GM18870 (cell line): ENCODE measurements at regions not wholly inside any gene's neighbourhood (a gene's known extent, or its start where the extent isn't known, plus 50 kb on each side); places are given as distances from the start of the nearest gene placed in this dataset.
A peak's percentile ranks its signal among the peaks of the same experiment; 100 is the strongest.
"Not testable (repeated sequence)": the region's sequence is repeated elsewhere in the genome, so short reads cannot be mapped to it uniquely, and the experiment has no call there.

Experiments used
- ATAC-seq: cut with Tn5 transposase; IDR thresholded peaks from one replicate; pipeline ENCODE4 v1.9.1; 2021; ENCODE audit warnings: moderate library complexity; ENCODE audit not compliant: unreplicated experiment

DNA sequence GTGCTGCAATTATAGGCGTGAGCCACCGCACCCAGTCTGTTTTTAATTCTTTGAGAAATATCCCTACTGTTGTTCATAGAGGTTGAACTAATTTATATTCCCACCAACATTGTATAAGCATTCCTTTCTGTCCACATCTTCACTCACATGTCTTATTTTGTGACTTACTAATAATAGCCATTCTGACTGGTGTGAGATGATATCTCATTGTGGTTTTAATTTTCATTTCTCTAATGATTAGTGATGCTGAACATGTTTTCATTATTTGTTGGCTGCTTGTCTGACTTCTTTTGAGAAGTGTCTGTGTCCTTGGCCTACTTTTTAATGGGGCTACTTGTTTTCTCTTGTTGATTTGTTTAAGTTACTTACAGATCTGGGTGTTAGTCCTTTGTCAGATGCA, 310.9 kb upstream of the MAOA start:
- ATAC-seq = no peak

DNA sequence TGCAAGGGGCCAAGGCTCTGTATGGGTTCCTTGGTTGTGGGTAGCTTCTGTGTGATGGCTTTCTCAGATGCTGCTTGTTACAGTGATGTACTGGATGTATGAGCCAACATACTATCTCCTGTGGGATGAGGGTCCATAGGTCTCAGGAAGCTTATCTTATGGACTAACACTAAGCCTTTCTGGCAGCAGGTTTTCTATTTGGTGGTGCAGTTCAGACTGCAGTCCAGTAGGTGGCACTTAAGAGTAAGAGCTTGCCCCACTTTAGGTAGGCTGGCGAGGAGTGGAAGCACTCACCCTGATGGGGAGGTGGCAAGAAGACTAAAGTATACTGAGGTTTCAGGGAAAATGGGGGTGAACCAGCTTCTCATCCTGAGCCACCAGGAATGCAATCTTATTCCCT, 306.7 kb upstream of the MAOA start:
- peak; percentile 63 for ATAC-seq

DNA sequence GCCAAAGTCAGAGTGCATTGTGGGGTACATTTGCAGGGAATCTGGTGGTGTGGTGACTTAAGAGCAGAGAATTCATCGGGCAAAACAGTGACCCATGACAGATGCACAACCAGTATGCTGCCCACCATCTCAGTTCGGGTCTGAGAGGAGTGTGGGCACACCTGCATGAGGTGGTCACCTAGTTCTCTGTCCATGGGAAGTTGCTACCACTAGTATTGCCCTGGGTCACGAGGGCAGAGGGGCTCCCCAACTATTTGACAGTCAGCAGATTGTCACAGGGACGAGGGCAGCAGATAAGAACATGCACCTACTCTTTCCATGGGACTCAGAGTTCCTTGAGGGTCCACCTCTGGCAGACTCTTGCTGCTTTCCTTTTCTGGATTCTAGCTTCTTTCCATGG, 305.2 kb upstream of the MAOA start:
- no peak for ATAC-seq

DNA sequence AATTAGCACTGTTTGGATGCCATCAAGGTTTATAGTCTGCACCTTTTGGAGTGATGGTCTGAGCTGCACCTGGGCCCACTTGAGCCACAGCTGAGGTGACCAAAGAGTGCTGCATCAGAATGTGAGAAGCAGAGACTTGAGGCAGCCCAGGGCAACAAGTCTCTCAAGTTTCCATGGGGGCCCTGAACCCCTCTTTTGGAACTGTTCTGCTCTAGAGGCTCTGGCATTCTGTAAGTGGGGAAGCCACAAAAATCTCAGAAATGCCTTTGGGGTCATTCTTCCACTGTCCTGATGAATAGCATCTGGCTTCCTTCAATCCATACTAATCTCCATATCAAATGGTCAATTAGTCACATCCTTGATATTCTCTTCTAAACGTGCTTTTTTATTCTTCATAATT, 298.4 kb upstream of the MAOA start:
- no peak for ATAC-seq

DNA sequence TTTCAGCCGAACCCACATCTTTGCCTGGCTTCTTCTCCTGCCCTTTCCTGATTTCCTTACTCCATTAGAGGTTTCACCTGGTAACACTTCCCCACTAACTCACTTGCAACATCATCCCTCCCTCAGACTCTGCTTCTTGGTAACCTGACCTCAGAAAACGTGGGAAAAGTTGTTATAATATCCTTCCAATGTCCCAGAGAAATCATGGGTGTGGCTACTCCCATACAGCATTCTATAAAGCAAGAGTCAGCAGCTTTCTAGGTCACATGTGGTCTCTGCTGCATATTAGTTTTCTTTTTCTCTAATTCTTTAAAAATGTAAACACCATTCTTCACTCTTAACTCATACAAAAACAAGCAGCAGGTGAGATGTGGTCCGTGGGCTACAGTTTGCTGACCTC, 283.1 kb upstream of the MAOA start:
- ATAC-seq = no peak

DNA sequence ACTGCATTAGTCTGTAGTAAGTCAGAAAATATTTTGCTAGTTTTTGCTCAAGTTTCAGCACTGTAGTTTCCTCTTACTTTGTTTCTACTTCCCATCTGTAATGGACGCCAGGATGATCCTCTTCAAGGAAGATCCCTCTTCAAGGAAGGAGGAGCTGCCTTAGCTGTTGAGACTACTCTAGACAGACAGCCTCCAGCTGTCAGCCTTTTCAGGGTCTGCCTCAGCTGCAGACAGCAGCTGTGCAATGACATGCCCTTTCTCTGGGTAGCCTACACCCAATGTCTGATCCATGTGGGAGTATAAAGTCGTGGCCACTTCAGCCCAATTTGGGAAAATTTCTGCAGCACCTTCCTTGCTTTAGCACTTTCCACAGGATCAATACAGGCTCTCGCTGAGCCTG, 281.0 kb upstream of the MAOA start:
- no peak for ATAC-seq

DNA sequence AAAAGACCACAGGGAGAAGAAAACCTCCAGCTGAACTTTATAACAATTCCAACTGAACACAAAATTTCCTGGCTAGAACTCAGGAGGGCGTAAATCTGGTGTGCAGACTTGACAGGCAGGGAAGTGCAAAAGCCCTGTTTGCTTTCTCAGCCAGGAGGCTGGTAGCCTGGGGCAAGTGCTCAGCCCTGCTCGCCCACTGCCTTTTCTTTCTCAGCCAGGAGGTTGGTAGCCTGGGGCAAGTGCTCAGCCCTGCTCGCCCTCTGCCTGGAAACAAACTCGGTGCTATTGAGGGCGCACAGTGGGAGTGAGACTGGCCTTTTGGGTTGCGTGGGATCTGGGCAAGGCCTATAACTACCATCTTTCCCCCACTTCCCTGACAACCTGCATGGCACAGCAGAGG, 275.4 kb upstream of the MAOA start:
- no peak for ATAC-seq

DNA sequence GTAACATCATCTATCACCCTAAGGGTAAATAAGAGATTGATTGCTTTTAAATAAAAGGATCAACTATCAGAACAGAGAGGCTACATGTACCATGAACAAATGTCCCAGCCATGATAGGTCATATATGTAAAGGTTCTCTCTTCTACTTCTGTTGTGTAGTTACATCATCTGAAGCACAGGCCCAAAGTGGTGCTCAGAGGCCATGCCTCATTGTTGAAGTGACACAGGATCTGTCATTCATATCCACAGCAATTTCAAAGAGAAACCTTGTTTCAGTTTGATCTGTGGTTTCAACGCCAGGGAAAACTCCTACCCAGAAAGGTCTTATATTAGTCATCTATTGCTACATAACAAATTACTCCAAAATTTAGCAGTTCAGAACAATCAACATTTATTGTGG, 269.2 kb upstream of the MAOA start:
- no peak for ATAC-seq

DNA sequence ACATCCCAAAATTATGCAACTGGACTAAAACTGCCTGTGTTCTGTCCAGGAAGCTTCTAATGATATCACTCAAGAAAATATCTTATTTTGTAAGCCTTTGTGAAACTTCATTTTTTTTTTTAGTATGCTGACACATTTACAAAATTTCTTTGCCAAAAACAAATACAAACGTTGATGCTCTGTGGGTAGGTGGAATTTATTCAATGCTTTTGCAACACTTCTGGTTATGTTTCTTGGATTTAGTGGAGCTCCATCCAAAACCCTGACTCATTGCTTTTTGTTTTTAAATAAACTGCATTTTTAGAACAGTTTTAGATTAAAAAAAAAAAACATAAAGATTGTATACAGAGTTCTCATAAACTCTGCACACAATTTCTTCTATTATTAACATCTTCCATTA, 250.9 kb upstream of the MAOA start:
- no peak for ATAC-seq

DNA sequence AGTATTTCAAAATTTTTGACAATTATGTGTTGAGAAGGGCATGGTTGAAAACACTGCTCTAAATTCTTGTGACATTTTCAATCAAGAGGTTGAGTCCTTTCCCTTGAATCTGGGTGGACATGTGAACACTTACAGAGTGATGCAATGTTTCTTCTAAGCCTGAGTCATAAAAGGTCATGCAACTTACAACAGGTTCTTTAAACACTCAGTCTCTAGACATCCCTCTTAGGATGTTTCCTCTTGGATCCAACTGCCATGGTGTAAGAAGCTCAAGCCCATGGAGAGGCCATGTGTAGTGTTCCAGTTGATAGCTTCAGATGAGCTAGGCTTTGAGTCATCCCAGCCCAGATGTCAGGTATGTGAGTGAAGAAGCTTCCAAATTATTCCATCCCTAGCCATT, 232.2 kb upstream of the MAOA start:
- no peak for ATAC-seq

DNA sequence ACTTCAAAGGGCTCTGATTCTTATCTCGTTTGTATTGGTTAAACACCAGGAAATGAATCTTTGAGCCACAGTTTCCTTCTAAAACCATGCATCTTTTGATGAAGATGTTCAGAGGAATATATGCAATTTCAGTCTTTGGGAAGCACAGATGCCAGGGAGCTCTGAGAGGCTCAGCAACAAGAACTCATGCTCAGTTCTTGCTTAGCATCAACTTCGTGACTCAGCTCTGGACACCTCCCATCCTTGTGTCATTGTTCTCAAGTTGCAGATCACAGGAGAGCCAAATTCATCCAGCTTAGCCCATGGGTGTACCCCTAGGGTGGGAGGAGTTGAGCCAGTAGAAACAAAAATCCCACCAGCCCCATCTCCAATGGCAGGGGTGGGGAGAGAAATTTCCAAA, 219.6 kb upstream of the MAOA start:
- no peak for ATAC-seq

DNA sequence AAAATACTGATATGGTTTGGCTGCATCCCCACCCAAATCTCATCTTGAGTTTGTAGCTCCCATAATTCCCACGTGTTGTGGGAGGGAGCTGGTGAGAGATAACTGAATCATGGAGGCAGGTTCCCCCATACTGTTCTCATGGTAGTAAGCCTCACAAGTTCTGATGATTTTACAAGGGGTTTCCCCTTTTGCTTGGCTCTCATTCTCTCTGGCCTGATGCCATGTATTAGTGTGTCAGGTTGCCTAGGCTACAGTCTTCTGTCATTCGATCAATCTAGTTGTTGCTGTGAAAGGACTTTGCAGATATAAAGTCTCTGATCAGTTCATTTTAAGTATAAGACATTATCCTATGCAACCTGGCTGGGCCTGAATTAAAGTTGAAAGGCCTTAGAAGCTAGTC, 209.3 kb upstream of the MAOA start:
- no peak for ATAC-seq

DNA sequence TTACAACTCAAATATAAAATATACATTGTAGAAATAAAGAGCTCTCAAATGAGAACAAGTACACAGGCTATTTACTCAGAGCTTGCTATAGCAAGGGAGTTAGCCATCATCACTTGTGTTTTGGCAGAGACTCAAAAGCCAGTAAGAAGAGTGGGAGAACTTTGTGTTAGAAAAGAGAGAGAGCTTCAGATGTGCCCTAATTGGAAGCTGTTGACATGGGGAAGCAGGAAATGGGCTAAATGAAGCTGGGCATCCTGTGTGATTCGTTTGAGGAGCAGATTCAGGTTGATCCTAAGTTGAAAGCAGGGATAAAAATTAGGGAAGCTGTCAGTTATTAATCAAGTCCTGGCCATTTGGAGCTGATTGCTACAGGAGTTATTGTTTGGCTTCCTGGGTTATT, 207.4 kb upstream of the MAOA start:
- no peak for ATAC-seq

DNA sequence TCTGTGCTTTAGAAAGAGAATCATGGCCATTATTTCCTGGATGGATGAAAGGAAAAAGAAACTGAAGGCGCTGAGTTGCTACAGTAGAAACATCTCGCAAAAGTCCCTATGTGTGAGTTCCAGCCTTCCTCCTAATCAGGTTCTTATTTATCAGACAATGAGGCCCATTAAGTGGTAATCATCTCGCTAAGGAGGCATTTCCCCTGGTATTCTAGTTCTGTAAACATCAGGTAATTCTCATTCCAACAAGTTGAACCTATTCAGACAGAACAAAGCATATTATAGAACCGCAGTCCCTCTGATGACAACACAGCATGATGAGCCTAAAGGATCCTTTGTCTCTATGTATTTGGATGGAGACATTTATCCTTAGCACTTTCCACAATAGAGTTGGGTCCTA, 205.7 kb upstream of the MAOA start:
- ATAC-seq = no peak

DNA sequence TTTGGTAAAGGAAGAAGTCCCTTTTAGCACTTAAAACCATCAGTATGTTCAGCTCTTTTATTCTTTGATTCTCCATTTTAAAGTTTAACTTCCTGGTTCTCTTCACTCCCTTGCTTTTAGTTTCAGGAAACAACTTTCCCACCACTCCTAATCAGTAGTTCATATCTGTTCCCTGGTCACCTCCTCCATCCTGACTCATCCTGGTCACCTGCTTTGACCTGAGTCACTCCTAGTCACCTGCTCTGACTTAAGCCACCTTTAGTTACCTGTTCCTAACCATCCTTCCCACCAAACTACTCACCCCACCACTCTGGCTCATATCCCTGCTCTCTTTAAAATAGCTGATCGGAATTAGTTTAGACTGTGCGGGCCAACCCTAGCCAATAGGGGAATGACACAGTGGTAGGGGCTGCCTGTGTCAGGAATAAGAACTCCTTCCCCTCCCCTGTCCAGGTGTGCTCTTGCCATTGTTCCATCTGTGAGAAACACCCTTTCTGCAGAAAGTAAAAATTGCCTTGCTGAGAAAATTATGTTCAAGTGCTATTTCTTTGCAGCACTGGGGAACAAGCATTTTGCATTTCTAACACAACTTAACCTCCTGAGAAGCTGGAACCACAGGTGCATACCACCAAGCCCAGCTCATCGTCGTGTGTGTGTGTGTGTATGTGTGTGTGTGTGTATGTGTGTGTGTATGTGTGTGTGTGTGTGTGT, 204.0 kb upstream of the MAOA start:
- not testable (repeated sequence) for ATAC-seq

DNA sequence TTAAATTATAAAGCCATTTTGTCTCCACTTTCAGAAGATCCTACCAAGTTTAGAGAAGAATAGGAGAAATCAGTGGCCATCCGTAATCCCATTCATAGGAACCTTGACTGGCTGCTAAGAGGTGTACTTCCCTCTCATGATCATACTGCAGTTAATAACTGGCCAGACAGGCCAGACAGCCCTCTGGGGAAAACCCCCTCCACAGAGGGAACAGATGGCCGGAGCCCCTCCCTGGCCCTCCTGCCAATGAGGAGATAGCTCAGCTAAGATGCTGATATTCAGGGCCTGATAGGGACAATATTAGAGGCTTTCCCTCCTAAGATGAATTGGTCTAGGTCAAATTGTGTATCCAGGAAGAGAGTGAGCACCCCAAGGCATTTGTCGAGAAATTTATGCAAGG, 200.0 kb upstream of the MAOA start:
- ATAC-seq = no peak

DNA sequence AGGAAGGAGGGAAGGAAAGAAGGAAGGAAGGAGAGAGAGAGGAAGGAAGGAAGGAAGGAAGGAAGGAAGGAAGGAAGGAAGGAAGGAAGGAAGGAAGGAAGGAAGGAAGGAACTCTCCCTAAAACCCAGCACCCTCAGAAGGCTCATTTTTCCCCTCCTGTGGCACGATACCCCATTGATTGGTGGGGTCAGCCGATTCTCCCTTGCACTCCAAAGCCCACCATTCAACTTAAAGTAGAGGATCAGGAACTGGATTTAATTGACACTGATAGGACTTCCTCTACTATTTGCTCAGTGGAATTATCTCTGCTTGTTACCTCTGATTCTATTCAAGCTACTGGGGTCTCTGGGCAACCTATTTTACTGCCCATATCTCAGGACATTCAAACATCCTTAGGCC, 199.2 kb upstream of the MAOA start:
- ATAC-seq = no peak

DNA sequence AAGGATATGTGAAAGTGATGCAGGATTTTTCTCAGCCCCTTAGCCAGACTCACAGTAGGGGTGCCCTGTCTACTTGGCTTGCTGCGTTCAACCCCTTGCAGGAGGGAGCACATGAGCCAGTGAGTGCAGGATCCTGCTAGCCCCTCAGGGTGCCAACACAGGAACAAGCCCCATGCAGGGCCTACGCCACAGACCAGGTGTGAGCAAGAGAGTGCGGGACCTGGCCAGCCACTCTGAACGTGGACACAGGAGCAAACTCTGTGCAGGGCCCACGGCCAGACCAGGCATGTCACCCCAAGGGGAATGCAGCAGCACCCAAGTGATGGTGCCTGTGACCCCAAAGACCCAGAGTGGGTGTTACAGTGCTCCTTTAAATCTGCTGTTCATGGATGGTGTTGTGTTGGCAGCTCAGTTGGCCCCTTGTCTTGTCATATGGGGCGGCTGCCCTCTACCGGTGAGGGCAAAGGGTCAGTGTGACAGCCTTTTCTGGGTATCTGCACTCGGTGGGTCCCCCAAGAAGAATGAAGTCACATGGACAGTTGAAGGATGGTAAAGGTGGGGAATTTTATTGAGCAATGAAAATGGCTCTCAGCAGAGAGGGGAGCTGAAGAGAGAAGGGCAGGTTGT, 188.4 kb upstream of the MAOA start:
- no peak for ATAC-seq

DNA sequence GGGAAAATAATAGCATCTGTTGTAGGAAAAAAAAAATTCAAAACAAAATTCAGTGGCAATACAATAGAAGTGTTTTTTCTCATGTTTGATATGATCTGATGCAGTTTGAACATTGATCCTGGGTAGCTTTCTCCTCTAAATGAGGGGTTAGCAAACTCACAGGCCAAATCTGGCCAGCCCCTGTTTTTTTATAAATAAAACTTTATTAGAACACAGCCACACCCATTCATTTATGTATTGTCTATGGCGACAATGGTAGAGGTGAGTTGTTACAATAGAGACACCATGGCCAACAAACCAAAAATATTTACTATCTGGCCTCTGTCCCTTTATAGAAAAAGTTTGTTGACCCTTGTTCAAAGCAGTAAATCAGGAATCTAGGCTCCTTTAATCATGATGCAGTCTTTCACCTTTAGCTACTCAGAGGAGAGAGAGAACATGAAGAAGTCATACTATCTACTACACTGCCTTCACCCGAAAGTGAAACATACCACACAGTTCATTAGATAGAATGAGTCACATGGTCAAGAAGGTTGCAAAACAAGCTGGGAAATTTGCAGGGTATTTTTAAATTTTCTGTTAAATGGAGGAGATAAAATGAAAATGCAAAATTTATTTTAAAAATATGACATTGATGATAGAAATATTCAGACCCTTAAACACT, 186.6 kb upstream of the MAOA start:
- no peak for ATAC-seq

DNA sequence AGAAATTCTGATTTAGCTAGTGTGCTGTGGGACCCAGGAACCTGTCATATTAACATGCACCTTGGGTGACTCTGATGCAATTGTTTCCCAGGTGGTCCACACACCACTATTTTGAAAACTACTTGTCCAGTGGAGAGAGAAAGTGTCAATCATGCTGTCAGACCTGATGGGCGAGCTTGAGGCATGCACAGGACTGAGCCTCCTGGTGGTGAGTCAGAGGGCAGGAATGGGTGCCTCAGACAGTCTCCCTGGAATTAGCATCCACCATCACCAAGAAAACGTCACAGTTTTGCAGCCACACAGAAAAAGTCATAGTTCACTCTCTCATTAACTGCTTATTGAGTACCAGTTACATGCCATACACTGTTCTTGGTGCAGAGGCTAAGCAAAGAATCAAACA, 181.8 kb upstream of the MAOA start:
- no peak for ATAC-seq

DNA sequence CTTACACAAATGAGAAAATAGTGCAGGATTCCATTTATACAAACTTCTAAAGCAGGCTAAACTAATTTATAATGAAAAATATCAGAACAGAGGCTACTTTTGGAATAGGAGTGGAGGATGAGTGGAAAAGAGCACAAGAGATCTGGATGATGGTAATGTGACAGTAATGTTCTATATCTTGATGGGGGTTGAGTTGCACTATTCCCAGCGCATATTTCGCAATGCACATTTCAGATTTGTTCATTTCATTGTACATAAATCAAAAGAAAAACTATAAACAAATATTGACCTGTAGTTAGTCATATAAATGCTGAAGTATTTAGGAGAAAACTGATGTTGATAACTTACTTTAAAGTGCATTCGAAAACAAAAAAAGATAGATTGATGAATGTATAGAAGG, 177.0 kb upstream of the MAOA start:
- no peak for ATAC-seq

DNA sequence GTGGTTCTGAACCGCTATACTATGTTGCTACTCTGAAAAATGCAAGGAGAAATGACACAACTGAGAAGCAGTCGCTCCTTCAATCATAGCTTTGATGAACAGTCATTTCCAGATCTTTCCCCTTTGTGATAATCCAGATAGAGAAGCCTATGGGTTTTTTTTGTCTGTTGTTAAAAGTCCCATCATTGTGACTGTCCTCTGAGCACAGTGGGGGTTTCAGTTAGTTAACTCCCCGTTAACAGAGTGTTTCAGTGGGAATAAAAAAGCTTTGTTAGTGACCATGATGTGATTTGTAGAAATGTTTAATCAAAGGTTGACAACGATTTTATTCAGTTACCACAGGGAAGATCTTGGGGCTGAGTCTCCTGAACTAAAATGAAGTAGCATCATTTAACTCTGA, 176.2 kb upstream of the MAOA start:
- no peak for ATAC-seq

DNA sequence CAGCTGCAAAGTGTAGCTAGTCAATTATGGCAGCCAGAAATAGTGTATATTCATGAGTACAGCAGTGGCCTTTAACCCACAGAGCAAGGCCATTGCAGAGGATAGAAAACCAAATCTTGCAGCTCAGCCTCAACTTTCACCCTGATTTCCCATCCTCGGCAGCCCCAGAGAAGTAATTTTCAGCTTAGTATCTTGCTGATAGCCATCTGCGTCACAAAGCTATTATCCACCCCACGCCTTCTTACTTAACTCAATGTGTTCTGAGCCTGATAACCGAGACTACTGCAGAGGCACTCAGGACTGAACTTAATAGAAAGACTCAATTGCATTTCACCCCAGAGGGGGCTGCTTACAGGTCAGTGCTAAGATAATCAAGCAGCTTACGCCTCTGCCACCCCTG, 174.5 kb upstream of the MAOA start:
- ATAC-seq = no peak
